IMR-90 (cell line): ENCODE measurements at regions not wholly inside any gene's neighbourhood (a gene's known extent, or its start where the extent isn't known, plus 50 kb on each side); places are given as distances from the start of the nearest gene placed in this dataset.

Source experiments
- ATAC-seq: fragments of 200-7000 bp; cut with Tn5 transposase; 2 replicates; pipeline ENCODE4 v1.9.1; 2020; ENCODE audit warnings: low read depth, mild to moderate bottlenecking, moderate library complexity
- BruUV-seq: library from RNA; stranded (reverse); fragments of 400-500 nt; replicated peaks from 2 replicates; lab custom pipeline; 2021; lab: Mats Ljungman, UMichigan
- CTCF ChIA-PET: fragments of 300-600 bp; formaldehyde crosslinking; extraction: SDS; loops from one replicate; lab custom pipeline; 2021; ENCODE audit warnings: antibody characterized with exemption; lab: Yijun Ruan, JAX
- POLR2A ChIA-PET: fragments of 300-600 bp; sonication (Branson Sonifier 250); formaldehyde crosslinking; loops from one replicate; lab custom pipeline; 2022; ENCODE audit warnings: antibody characterized with exemption; ENCODE audit not compliant: unreplicated experiment; lab: Charles Lee
- DNase-seq: peaks from one replicate; pipeline ENCODE4 v3.0.0; 2013
- H2AFZ ChIP-seq: replicated peaks from 2 replicates; pipeline ENCODE3; 2013; ENCODE audit warnings: low read length, mild to moderate bottlenecking; ENCODE audit not compliant: poor library complexity
- H2AK5ac ChIP-seq: 2 replicates; pipeline ENCODE4 v1.6.1; 2013; ENCODE audit warnings: low read depth, low read length, inconsistent platforms
- H2AK9ac ChIP-seq: replicated peaks from 2 replicates; pipeline ENCODE3; 2013; ENCODE audit warnings: mild to moderate bottlenecking, low read depth, low read length, moderate library complexity; ENCODE audit not compliant: poor library complexity
- H2BK120ac ChIP-seq: 2 replicates; pipeline ENCODE4 v1.6.1; 2013; ENCODE audit warnings: low read depth, low read length, inconsistent platforms
- H2BK15ac ChIP-seq: 3 replicates; pipeline ENCODE4 v1.6.1; 2013; ENCODE audit warnings: low read depth, low read length, inconsistent platforms
- H2BK20ac ChIP-seq: 2 replicates; pipeline ENCODE4 v1.6.1; 2013; ENCODE audit warnings: low read depth, mild to moderate bottlenecking, inconsistent platforms, low read length, moderate library complexity
- H2BK5ac ChIP-seq: 2 replicates; pipeline ENCODE4 v1.6.1; 2013; ENCODE audit warnings: mild to moderate bottlenecking, low read depth, low read length, inconsistent platforms; ENCODE audit not compliant: poor library complexity, severe bottlenecking
- H3K14ac ChIP-seq: replicated peaks from 2 replicates; pipeline ENCODE4 v1.6.1; 2013; ENCODE audit warnings: low read depth, low read length, inconsistent platforms
- H3K18ac ChIP-seq: 2 replicates; pipeline ENCODE4 v1.6.1; 2013; ENCODE audit warnings: low read depth, low read length, control low read depth
- H3K23ac ChIP-seq: 2 replicates; pipeline ENCODE4 v1.6.1; 2013; ENCODE audit warnings: low read depth, low read length, inconsistent platforms
- H3K27ac ChIP-seq: 2 replicates; pipeline ENCODE4 v1.5.1; 2013; ENCODE audit warnings: mild to moderate bottlenecking, control low read depth, low read length; ENCODE audit not compliant: insufficient read depth
- H3K27me3 ChIP-seq: 2 replicates; pipeline ENCODE4 v1.6.1; 2013; ENCODE audit warnings: low read length; ENCODE audit not compliant: control insufficient read depth, insufficient read depth
- H3K36me3 ChIP-seq: 2 replicates; pipeline ENCODE4 v1.6.1; 2013; ENCODE audit warnings: low read length, mixed read lengths; ENCODE audit not compliant: control insufficient read depth, insufficient read depth
- H3K4ac ChIP-seq: 2 replicates; pipeline ENCODE4 v1.6.1; 2013; ENCODE audit warnings: low read depth, low read length, inconsistent platforms
- H3K4me1 ChIP-seq: 2 replicates; pipeline ENCODE4 v1.6.1; 2013; ENCODE audit warnings: low read length, mixed read lengths; ENCODE audit not compliant: control insufficient read depth, insufficient read depth
- H3K4me2 ChIP-seq: 2 replicates; pipeline ENCODE4 v1.6.1; 2013; ENCODE audit warnings: low read depth, mild to moderate bottlenecking, control low read depth, low read length, moderate library complexity
- H3K4me3 ChIP-seq: 2 replicates; pipeline ENCODE4 v1.5.1; 2013; ENCODE audit warnings: low read depth, mild to moderate bottlenecking, control low read depth, low read length, moderate library complexity; ENCODE audit not compliant: insufficient read depth
- H3K56ac ChIP-seq: 2 replicates; pipeline ENCODE4 v1.6.1; 2013; ENCODE audit warnings: low read length, inconsistent platforms; ENCODE audit not compliant: insufficient read depth; ENCODE audit errors: extremely low read depth
- H3K79me1 ChIP-seq, 2 experiments: 2 replicates each; pipeline ENCODE4 v1.6.1; 2013; ENCODE audit warnings: low read length in 2 of 2, inconsistent platforms in 1 of 2, low read depth in 1 of 2
- H3K9ac ChIP-seq: 2 replicates; pipeline ENCODE4 v1.6.1; 2013; ENCODE audit warnings: low read depth, low read length, control low read depth
- H3K9me1 ChIP-seq: 2 replicates; pipeline ENCODE4 v1.6.1; 2013; ENCODE audit warnings: low read length, inconsistent platforms; ENCODE audit not compliant: insufficient read depth
- H3K9me3 ChIP-seq: 2 replicates; pipeline ENCODE4 v1.6.1; 2013; ENCODE audit warnings: low read length; ENCODE audit not compliant: control insufficient read depth, insufficient read depth
- H4K20me1 ChIP-seq: 2 replicates; pipeline ENCODE4 v1.6.1; 2013; ENCODE audit warnings: low read length, inconsistent platforms; ENCODE audit not compliant: insufficient read depth
- H4K5ac ChIP-seq: 2 replicates; pipeline ENCODE4 v1.6.1; 2013; ENCODE audit warnings: mild to moderate bottlenecking, low read depth, low read length, control low read depth
- H4K8ac ChIP-seq, 2 experiments: 2 replicates each; pipeline ENCODE4 v1.6.1; 2013; ENCODE audit warnings: low read depth in 2 of 2, low read length in 2 of 2, control low read depth in 1 of 2, inconsistent platforms in 1 of 2
- H4K91ac ChIP-seq: 2 replicates; pipeline ENCODE4 v1.6.1; 2013; ENCODE audit warnings: low read depth, low read length, inconsistent platforms; ENCODE audit not compliant: insufficient read depth
- BHLHE40 ChIP-seq: fragments of 150-350 bp; IDR thresholded peaks from 2 replicates; pipeline ENCODE4 v1.6.1; 2016; ENCODE audit warnings: mild to moderate bottlenecking, low read depth, low read length
- CEBPB ChIP-seq: IDR thresholded peaks from 2 replicates; pipeline ENCODE4 v1.6.1; 2012; ENCODE audit warnings: low read depth, low read length, improper control_type of control experiment
- CHD1 ChIP-seq: IDR thresholded peaks from 2 replicates; pipeline ENCODE4 v1.6.1; 2012; ENCODE audit warnings: low read depth, low read length, improper control_type of control experiment
- FOS ChIP-seq: fragments of 150-350 bp; IDR thresholded peaks from 2 replicates; pipeline ENCODE4 v1.6.1; 2016; ENCODE audit warnings: low read depth, low read length
- MAFK ChIP-seq: IDR thresholded peaks from 2 replicates; pipeline ENCODE4 v1.6.1; 2012; ENCODE audit warnings: low read depth, low read length, improper control_type of control experiment
- MAZ ChIP-seq: IDR thresholded peaks from 2 replicates; pipeline ENCODE4 v1.6.1; 2012; ENCODE audit warnings: low read depth, mild to moderate bottlenecking, low read length, improper control_type of control experiment, moderate library complexity, borderline replicate concordance
- MXI1 ChIP-seq: IDR thresholded peaks from 2 replicates; pipeline ENCODE4 v1.6.1; 2012; ENCODE audit warnings: low read depth, mild to moderate bottlenecking, low read length, moderate library complexity, borderline replicate concordance
- NFE2L2 ChIP-seq: fragments of 150-350 bp; IDR thresholded peaks from 2 replicates; pipeline ENCODE4 v1.6.1; 2016; ENCODE audit warnings: low read depth, mild to moderate bottlenecking, low read length
- POLR2A ChIP-seq: IDR thresholded peaks from 2 replicates; pipeline ENCODE4 v1.6.1; 2012; ENCODE audit warnings: mild to moderate bottlenecking, low read depth, low read length
- RAD21 ChIP-seq: IDR thresholded peaks from 2 replicates; pipeline ENCODE4 v1.6.1; 2012; ENCODE audit warnings: low read length, improper control_type of control experiment
- RCOR1 ChIP-seq: IDR thresholded peaks from 2 replicates; pipeline ENCODE4 v1.6.1; 2012; ENCODE audit warnings: mild to moderate bottlenecking, low read length, improper control_type of control experiment; ENCODE audit not compliant: insufficient replicate concordance
- RFX5 ChIP-seq: IDR thresholded peaks from 2 replicates; pipeline ENCODE4 v1.8.0; 2012; ENCODE audit warnings: low read depth, mild to moderate bottlenecking, low read length, moderate library complexity
- SMC3 ChIP-seq: fragments of 150-350 bp; IDR thresholded peaks from 2 replicates; pipeline ENCODE4 v1.6.1; 2016; ENCODE audit warnings: low read depth, mild to moderate bottlenecking, antibody characterized with exemption, low read length, moderate library complexity
- WGBS, 2 experiments: methylation state at CpG; one replicate each; pipeline versions ENCODE4 v1.1.5 to v1.1.7; 2013; ENCODE audit warnings: missing lambda C conversion rate in 2 of 2; ENCODE audit not compliant: insufficient read length in 1 of 2; ENCODE audit errors: extremely low coverage in 2 of 2; 5-methylcytosine and 5-hydroxymethylcytosine counted together
- dilution Hi-C: fragments of 300-500 bp; cut with HindIII; formaldehyde crosslinking; loops from one replicate; pipeline ENCODE4 v1.14.3; 2018; ENCODE audit warnings: low sequenced_read_pairs; ENCODE audit not compliant: unreplicated experiment
- in situ Hi-C: fragments of 300-500 bp; cut with MboI; formaldehyde crosslinking; loops from 3 replicates; pipeline ENCODE4 v1.14.3; 2019; ENCODE audit warnings: low sequenced_read_pairs, inconsistent platforms, mixed read lengths
- intact Hi-C: fragments of 100-400 bp; cut with micrococcal nuclease; formaldehyde crosslinking; loops from 2 replicates; pipeline ENCODE4 v1.10.0; 2022
- TF ChIP-seq, protein P1 (sequence below): conservative IDR thresholded peaks from 2 replicates; pipeline ENCODE4 v1.5.1; 2012; ENCODE audit warnings: mild to moderate bottlenecking, low read depth, low read length, improper control_type of control experiment
- TF ChIP-seq, protein P2 (sequence below): fragments of 150-350 bp; IDR thresholded peaks from 2 replicates; pipeline ENCODE4 v1.6.1; 2017; ENCODE audit warnings: mild to moderate bottlenecking, antibody characterized with exemption, low read length, low read depth
- TF ChIP-seq, protein P3 (sequence below): fragments of 150-350 bp; IDR thresholded peaks from 2 replicates; pipeline ENCODE4 v1.6.1; 2016; ENCODE audit warnings: low read depth, mild to moderate bottlenecking, low read length, moderate library complexity, borderline replicate concordance

DNA sequence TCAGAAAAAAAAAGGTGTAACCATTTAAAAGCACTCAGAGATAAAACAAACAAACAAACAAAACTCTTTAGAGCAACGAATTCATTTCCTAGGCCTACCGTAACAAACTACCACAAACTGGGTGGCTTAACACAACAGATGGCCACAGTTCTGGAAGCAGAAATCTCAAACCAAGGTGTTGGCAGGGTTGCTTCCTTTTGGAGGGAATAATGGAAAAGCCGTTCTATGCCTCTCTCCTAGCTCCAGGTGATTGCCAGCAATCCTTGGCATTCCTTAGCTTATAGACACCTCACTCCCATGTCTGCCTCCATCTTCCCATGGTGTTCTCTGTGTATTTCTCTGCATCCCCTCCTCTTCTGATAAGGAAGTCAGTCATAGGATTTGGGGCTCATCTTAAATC is 200.4 kb downstream of the RAB38 start:
- no peak overlapping the region for H2AFZ ChIP-seq
- no CpG with 5 or more reads among the region's 3 CpGs for WGBS, 2 experiments
- CTCF ChIA-PET = interaction anchor here (0.7 kb wide), 1 partner anchor 103 kb away, joined by 3 read pairs; no protein-coding TSS in a partner anchor

More for the DNA sequence above, 200.4 kb downstream of the RAB38 start:
- Histone ChIP-seq H3K14ac (no peak overlapping the region), H3K27me3 (no peaks in the 10 kb centered on the region), H2BK5ac (no peak overlapping the region), H3K4me3 (no peak overlapping the region), H4K5ac (no peak overlapping the region), H3K9me3 (no peaks in the 10 kb centered on the region), H3K4me1 (no peaks in the 10 kb centered on the region), H3K79me1 (no peaks in the 10 kb centered on the region), H3K4ac (no peak overlapping the region), H3K9ac (no peak overlapping the region), H2BK20ac (no peak overlapping the region), H3K9me1 (no peaks in the 10 kb centered on the region), H3K18ac (no peak overlapping the region), H2BK120ac (no peak overlapping the region), H2AK5ac (no peak overlapping the region), H3K56ac (no peak overlapping the region), H3K4me2 (no peak overlapping the region), H2BK15ac (no peak overlapping the region), H3K27ac (no peak overlapping the region), H3K23ac (no peak overlapping the region), H2AK9ac (no peak overlapping the region), H4K91ac (no peak overlapping the region), H4K8ac (no peak overlapping the region), H3K36me3 (no peaks in the 10 kb centered on the region), H4K20me1 (no peaks in the 10 kb centered on the region)
- no TSS peak for BruUV-seq
- POLR2A ChIA-PET = no interaction called here
- intact Hi-C loops = no loop called here
- in situ Hi-C loops = loop anchor here (25.0 kb wide), 1 partner anchor 612 kb away; no protein-coding TSS in a partner anchor
- dilution Hi-C loops = no loop called here
- TF ChIP-seq CHD1 (no peak), CEBPB (no peak), SMC3 (no peak), MAFK (no peak), MXI1 (no peak), MAZ (no peak), RFX5 (no peak), FOS (no peak), NFE2L2 (no peak), BHLHE40 (no peak), POLR2A (no peak), RCOR1 (no peak), RAD21 (no peak)
- TF ChIP-seq, protein P1, sequence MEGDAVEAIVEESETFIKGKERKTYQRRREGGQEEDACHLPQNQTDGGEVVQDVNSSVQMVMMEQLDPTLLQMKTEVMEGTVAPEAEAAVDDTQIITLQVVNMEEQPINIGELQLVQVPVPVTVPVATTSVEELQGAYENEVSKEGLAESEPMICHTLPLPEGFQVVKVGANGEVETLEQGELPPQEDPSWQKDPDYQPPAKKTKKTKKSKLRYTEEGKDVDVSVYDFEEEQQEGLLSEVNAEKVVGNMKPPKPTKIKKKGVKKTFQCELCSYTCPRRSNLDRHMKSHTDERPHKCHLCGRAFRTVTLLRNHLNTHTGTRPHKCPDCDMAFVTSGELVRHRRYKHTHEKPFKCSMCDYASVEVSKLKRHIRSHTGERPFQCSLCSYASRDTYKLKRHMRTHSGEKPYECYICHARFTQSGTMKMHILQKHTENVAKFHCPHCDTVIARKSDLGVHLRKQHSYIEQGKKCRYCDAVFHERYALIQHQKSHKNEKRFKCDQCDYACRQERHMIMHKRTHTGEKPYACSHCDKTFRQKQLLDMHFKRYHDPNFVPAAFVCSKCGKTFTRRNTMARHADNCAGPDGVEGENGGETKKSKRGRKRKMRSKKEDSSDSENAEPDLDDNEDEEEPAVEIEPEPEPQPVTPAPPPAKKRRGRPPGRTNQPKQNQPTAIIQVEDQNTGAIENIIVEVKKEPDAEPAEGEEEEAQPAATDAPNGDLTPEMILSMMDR = no peak
- TF ChIP-seq, protein P2, sequence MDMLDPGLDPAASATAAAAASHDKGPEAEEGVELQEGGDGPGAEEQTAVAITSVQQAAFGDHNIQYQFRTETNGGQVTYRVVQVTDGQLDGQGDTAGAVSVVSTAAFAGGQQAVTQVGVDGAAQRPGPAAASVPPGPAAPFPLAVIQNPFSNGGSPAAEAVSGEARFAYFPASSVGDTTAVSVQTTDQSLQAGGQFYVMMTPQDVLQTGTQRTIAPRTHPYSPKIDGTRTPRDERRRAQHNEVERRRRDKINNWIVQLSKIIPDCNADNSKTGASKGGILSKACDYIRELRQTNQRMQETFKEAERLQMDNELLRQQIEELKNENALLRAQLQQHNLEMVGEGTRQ = no peak
- TF ChIP-seq, protein P3, sequence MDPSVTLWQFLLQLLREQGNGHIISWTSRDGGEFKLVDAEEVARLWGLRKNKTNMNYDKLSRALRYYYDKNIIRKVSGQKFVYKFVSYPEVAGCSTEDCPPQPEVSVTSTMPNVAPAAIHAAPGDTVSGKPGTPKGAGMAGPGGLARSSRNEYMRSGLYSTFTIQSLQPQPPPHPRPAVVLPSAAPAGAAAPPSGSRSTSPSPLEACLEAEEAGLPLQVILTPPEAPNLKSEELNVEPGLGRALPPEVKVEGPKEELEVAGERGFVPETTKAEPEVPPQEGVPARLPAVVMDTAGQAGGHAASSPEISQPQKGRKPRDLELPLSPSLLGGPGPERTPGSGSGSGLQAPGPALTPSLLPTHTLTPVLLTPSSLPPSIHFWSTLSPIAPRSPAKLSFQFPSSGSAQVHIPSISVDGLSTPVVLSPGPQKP = no peak
- ATAC-seq = no peak
- DNase-seq = no peak
